Medulla oblongata (tissue), 1 donor: ENCODE measurements at regions not wholly inside any gene's neighbourhood (a gene's known extent, or its start where the extent isn't known, plus 50 kb on each side); places are given as distances from the start of the nearest gene placed in this dataset.

Experiments used
- DNase-seq: peaks from one replicate; pipeline ENCODE4 v3.0.0-alpha.2; 2015; ENCODE audit errors: extremely low spot score

- DNase-seq = no peak
Observed at GRCh38 chr6:21377356-21377755, 216.2 kb upstream of the SOX4 start.

- no peak for DNase-seq
Observed at GRCh38 chr6:21381331-21381963, 212.1 kb upstream of the SOX4 start.

GRCh38 chr6:21382821-21383449 is 210.6 kb upstream of the SOX4 start:
- no peak for DNase-seq

- DNase-seq = no peak
Observed at GRCh38 chr6:21383450-21384085, 210.0 kb upstream of the SOX4 start.

GRCh38 chr6:21384216-21384615 is 209.3 kb upstream of the SOX4 start:
- DNase-seq = no peak

- no peak for DNase-seq
Observed at GRCh38 chr6:21386744-21387143, 206.8 kb upstream of the SOX4 start.

GRCh38 chr6:21390532-21391213 is 202.9 kb upstream of the SOX4 start:
- DNase-seq = no peak

- no peak for DNase-seq
Observed at GRCh38 chr6:21392177-21392576, 201.4 kb upstream of the SOX4 start.

GRCh38 chr6:21393441-21394165 is 199.9 kb upstream of the SOX4 start:
- DNase-seq = no peak

- no peak for DNase-seq
Observed at GRCh38 chr6:21395121-21395520, 198.4 kb upstream of the SOX4 start.

- no peak for DNase-seq
Observed at GRCh38 chr6:21396313-21396712, 197.2 kb upstream of the SOX4 start.

- no peak for DNase-seq
Observed at GRCh38 chr6:21398741-21399325, 194.7 kb upstream of the SOX4 start.

GRCh38 chr6:21402368-21402767 is 191.2 kb upstream of the SOX4 start:
- no peak for DNase-seq

- DNase-seq = no peak
Observed at GRCh38 chr6:21404577-21404976, 189.0 kb upstream of the SOX4 start.

- no peak for DNase-seq
Observed at GRCh38 chr6:21406316-21406715, 187.2 kb upstream of the SOX4 start.

- DNase-seq = no peak
Observed at GRCh38 chr6:21409231-21409630, 184.3 kb upstream of the SOX4 start.

GRCh38 chr6:21413428-21413827 is 180.1 kb upstream of the SOX4 start:
- no peak for DNase-seq

- DNase-seq = no peak
Observed at GRCh38 chr6:21414065-21414464, 179.5 kb upstream of the SOX4 start.

- no peak for DNase-seq
Observed at GRCh38 chr6:21420146-21420878, 173.2 kb upstream of the SOX4 start.

- no peak for DNase-seq
Observed at GRCh38 chr6:21420926-21421325, 172.6 kb upstream of the SOX4 start.
